HEK293 (cell line): ENCODE measurements at regions not wholly inside any gene's neighbourhood (a gene's known extent, or its start where the extent isn't known, plus 50 kb on each side); places are given as distances from the start of the nearest gene placed in this dataset.

ENCODE experiments used
- CTCF ChIA-PET: fragments of 350-600 bp; formaldehyde crosslinking; extraction: SDS; loops from one replicate; lab custom pipeline; 2021; ENCODE audit warnings: antibody characterized with exemption; lab: Yijun Ruan, JAX
- POLR2A ChIA-PET: fragments of 300-600 bp; formaldehyde crosslinking; extraction: SDS; loops from one replicate; lab custom pipeline; 2020; ENCODE audit warnings: antibody characterized with exemption, inconsistent platforms; lab: Yijun Ruan, JAX
- H3K27ac ChIP-seq: fragments of 200-500 bp; sonication (Bioruptor generic); 2 replicates; pipeline ENCODE4 v1.5.1; 2014; ENCODE audit warnings: low read depth, low read length, control low read depth, inconsistent platforms; ENCODE audit errors: extremely low read depth
- H3K36me3 ChIP-seq, 2 experiments: fragments of 200-500 bp in 1 of 2; sonication (Bioruptor generic) in 1 of 2; 1 replicate in 1 of 2; 2 replicates in 1 of 2; pipeline ENCODE4 v1.5.1; 2014 to 2017; ENCODE audit warnings: inconsistent platforms in 2 of 2, low read length in 2 of 2; ENCODE audit not compliant: control insufficient read depth in 2 of 2, insufficient read depth in 1 of 2
- H3K4me1 ChIP-seq: fragments of 200-500 bp; sonication (Bioruptor generic); 2 replicates; pipeline ENCODE4 v1.5.1; 2014; ENCODE audit warnings: mild to moderate bottlenecking, low read length, inconsistent platforms; ENCODE audit not compliant: control insufficient read depth, insufficient read depth
- H3K4me3 ChIP-seq: 2 replicates; pipeline ENCODE4 v1.5.1; 2011; ENCODE audit warnings: low read depth, mild to moderate bottlenecking, control low read depth, low read length, moderate library complexity
- H3K9me3 ChIP-seq: fragments of 200-500 bp; sonication (Bioruptor generic); 2 replicates; pipeline ENCODE4 v1.5.1; 2014; ENCODE audit warnings: low read depth, low read length, inconsistent platforms; ENCODE audit not compliant: control insufficient read depth, insufficient read depth
- EGR2 ChIP-seq: fragments of 450-650 bp; formaldehyde crosslinking; IDR thresholded peaks from 2 replicates; pipeline ENCODE4 v1.5.1; 2016; ENCODE audit warnings: low read depth, missing biosample characterization, missing genetic modification characterization
- SCRT2 ChIP-seq: fragments of 450-650 bp; formaldehyde crosslinking; IDR thresholded peaks from 2 replicates; pipeline ENCODE4 v1.5.1; 2016; ENCODE audit warnings: missing biosample characterization, missing genetic modification characterization
- ZNF155 ChIP-seq: fragments of 450-650 bp; formaldehyde crosslinking; IDR thresholded peaks from 2 replicates; pipeline ENCODE4 v1.5.1; 2016; ENCODE audit warnings: missing biosample characterization, missing genetic modification characterization
- ZNF239 ChIP-seq: fragments of 450-650 bp; formaldehyde crosslinking; IDR thresholded peaks from 2 replicates; pipeline ENCODE4 v1.5.1; 2016; ENCODE audit warnings: missing biosample characterization, missing genetic modification characterization
- ZNF311 ChIP-seq: fragments of 450-650 bp; formaldehyde crosslinking; IDR thresholded peaks from 2 replicates; pipeline ENCODE4 v1.5.1; 2017; ENCODE audit warnings: missing biosample characterization, missing genetic modification characterization, borderline replicate concordance
- ZNF416 ChIP-seq: fragments of 450-650 bp; formaldehyde crosslinking; IDR thresholded peaks from 2 replicates; pipeline ENCODE4 v1.5.1; 2016; ENCODE audit warnings: missing biosample characterization, missing genetic modification characterization
- ZNF48 ChIP-seq: fragments of 450-650 bp; formaldehyde crosslinking; IDR thresholded peaks from 2 replicates; pipeline ENCODE4 v1.5.1; 2016; ENCODE audit warnings: missing biosample characterization, missing genetic modification characterization
- ZNF488 ChIP-seq: fragments of 450-650 bp; formaldehyde crosslinking; IDR thresholded peaks from 2 replicates; pipeline ENCODE4 v1.5.1; 2016; ENCODE audit warnings: missing biosample characterization, missing genetic modification characterization
- ZSCAN30 ChIP-seq: fragments of 450-650 bp; IDR thresholded peaks from 2 replicates; pipeline ENCODE4 v1.5.1; 2018; ENCODE audit warnings: missing biosample characterization, mild to moderate bottlenecking, missing genetic modification characterization, moderate library complexity
- ZSCAN4 ChIP-seq: fragments of 450-650 bp; formaldehyde crosslinking; IDR thresholded peaks from 2 replicates; pipeline ENCODE4 v1.5.1; 2017; ENCODE audit warnings: missing biosample characterization, missing genetic modification characterization
- TF ChIP-seq, protein P1 (sequence below): fragments of 450-650 bp; formaldehyde crosslinking; IDR thresholded peaks from 2 replicates; pipeline ENCODE4 v1.5.1; 2016; ENCODE audit warnings: missing biosample characterization, missing genetic modification characterization
- TF ChIP-seq, protein P2 (sequence below): fragments of 450-650 bp; formaldehyde crosslinking; IDR thresholded peaks from 2 replicates; pipeline ENCODE4 v1.5.1; 2016; ENCODE audit warnings: missing biosample characterization, missing genetic modification characterization

DNA sequence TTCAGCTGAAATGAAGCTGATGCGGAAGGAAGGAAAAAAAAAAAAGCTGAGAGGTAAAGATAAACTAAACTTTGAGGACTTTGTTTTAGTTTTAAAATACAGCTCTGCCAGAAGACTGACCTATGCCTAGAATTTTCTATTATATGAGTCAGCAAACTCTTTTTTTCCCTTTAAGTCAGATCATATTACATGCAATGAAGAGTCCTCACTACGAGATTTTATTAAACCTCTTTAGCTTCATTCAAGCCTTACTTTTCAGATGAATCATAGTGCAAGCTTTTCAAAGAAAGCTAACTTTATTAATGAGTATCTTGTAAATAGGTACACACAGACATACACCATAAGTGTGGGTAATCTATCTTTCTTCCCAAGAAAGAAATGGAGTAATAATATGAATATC is 57.8 kb upstream of the FSCB start:
- ChIA-PET POLR2A (no interaction called here), CTCF (no interaction called here)

More for the DNA sequence above, 57.8 kb upstream of the FSCB start:
- no peak overlapping the region for H3K27ac ChIP-seq
- H3K4me3 ChIP-seq, result no peak overlapping the region
- no peaks in the 10 kb centered on the region for H3K4me1 ChIP-seq
- no peaks in the 10 kb centered on the region for H3K36me3 ChIP-seq
- no peaks in the 10 kb centered on the region for H3K9me3 ChIP-seq
- no peak for TF ChIP-seq ZNF155 (tag by site-specific recombination)
- no peak for TF ChIP-seq SCRT2 (tag by site-specific recombination)
- no peak for TF ChIP-seq ZNF239 (tag by site-specific recombination)
- TF ChIP-seq, protein P1, sequence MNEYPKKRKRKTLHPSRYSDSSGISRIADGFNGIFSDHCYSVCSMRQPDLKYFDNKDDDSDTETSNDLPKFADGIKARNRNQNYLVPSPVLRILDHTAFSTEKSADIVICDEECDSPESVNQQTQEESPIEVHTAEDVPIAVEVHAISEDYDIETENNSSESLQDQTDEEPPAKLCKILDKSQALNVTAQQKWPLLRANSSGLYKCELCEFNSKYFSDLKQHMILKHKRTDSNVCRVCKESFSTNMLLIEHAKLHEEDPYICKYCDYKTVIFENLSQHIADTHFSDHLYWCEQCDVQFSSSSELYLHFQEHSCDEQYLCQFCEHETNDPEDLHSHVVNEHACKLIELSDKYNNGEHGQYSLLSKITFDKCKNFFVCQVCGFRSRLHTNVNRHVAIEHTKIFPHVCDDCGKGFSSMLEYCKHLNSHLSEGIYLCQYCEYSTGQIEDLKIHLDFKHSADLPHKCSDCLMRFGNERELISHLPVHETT (tag by site-specific recombination), result no peak
- no peak for TF ChIP-seq EGR2 (tag by site-specific recombination)
- TF ChIP-seq ZNF416 (tag by site-specific recombination), result no peak
- TF ChIP-seq, protein P2, sequence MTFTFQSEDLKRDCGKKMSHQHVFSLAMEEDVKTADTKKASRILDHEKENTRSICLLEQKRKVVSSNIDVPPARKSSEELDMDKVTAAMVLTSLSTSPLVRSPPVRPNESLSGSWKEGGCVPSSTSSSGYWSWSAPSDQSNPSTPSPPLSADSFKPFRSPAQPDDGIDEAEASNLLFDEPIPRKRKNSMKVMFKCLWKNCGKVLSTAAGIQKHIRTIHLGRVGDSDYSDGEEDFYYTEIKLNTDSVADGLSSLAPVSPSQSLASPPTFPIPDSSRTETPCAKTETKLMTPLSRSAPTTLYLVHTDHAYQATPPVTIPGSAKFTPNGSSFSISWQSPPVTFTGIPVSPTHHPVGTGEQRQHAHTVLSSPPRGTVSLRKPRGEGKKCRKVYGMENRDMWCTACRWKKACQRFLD (tag by site-specific recombination), result no peak
- no peak for TF ChIP-seq ZNF488 (tag by site-specific recombination)
- no peak for TF ChIP-seq ZSCAN4 (tag by site-specific recombination)
- no peak for TF ChIP-seq ZSCAN30
- no peak for TF ChIP-seq ZNF311 (tag by site-specific recombination)
- no peak for TF ChIP-seq ZNF48 (tag by site-specific recombination)
